ENCODE measurements at regions not wholly inside any gene's neighbourhood (a gene's known extent, or its start where the extent isn't known, plus 50 kb on each side); places are given as distances from the start of the nearest gene placed in this dataset.

DNA sequence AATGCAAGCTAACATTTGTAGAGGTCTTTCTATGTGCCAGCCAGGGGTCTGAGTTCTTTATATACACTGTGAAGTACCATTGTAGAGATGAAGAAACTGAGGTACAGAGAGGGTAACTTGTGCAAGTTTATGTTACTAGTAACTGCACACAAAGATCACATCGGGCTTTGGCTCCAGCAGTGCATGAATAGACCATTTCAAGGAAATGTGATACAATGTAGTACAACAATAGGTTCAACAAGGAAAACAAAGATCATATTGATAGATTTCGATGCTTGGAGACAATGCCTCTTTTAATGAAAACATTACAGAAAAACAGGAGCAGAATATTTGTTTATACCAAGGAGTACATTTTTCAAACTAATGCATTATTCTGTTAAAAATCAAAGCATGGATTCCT lies 115.3 kb downstream of the POLR2M start:
- ATAC-seq, result no peak
- no peak for DNase-seq (ENCODE audit: low spot score)

DNA sequence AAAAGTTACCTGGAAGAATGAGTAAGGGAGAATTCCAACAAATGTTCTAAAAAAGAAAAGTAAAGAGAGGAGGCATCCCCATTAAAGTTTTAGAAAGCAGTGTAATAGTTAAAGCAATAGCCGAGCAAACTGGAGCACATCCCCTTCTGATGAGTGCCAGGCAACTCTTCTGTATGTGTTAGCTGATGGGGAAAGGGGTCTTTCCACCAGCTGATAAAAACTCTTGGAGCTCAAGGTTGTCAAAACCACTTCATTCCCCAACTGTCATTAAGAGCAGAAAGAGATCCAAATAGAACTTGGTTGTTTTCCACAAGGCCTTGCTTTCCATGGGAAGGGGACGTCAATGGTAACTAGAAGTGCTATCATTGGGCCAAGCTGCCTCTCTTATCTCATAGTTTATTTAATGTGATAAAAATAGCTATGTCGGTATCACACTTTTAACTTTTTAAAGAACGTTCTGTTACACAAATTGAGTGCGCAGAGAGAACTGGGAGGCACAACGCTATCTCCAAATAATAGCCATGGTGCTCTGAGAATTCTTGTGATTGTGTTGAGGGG lies 116.9 kb downstream of the POLR2M start:
- ATAC-seq (peak; percentile 20), DNase-seq (ENCODE audit: low spot score) (no peak)

DNA sequence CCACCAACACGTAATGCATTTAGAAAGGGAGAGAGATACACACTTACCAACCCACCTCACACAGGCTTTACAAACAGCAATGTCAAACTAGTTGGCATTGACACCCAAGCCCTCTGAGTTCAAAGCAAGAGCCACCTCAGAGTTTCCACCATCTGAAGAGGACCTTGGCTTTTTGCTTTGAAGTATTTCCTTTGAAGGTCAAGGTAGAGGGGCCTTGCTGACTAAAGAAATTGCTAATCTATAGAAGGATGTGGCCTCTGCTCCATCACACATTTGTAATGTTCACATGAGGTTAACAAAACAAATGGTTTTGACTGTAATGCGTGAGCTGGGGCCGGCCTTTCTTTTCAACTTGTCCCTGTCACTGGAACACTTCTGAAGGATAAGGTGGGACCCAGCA lies 117.7 kb downstream of the POLR2M start:
- DNase-seq (ENCODE audit: low spot score) (no peak), ATAC-seq (no peak)

DNA sequence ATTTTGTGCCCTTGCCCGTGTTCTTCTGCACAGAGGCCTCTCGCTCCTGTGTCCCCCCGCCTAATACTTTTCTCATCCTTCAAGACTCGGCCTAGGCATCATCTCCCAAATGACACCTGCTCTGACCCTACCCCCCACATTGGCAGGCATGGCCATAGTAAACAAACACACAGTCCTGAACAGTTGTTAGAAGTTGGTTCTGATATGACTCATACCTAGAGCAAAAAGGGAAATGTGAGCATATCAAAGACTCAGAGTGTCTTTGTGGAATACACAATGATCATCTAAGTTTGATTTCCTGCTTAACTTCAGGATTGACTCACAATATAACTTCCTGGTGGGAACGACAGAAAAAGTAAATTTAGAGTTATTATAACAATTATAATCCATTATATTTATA lies 120.5 kb downstream of the POLR2M start:
- DNase-seq (ENCODE audit: low spot score), result no peak
- no peak for ATAC-seq

DNA sequence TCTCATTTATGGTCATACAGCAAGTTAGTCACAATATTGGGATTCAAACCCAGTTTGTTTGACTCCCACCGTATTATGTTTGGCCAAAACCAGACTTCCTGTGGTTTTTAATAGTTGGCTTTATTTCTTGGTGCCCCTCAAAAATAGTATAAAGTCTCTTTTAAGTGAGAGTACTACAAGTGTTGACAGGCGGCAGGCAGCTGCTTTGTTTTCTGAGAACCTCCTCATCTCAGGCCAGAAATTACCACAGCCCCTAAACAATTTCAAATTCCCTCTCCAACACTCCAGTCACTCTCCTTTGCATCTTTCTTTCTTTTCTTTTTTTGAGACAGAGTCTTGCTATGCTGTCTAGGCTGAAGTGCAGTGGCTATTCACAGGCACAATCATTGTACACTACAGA lies 121.5 kb downstream of the POLR2M start:
- ATAC-seq, result no peak
- DNase-seq (ENCODE audit: low spot score), result no peak

DNA sequence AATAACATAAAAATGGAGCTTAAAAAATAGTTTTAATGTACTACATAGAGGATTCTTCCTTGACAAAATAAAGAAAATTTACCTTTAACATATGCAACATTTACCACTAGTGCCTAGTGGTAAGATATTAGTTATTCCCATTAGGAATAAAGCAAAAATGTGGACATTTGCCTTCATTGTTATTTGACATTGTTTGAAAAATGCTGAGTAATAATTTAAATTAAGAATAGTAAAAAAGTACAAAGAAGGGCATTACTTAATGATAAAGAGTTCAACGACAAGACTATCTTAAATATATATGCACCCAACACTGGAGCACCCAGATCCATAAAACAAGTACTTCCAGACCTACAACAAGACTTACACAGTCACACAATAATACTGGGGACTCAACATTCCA lies 125.7 kb downstream of the POLR2M start:
- ATAC-seq (no peak), DNase-seq (ENCODE audit: low spot score) (no peak)

DNA sequence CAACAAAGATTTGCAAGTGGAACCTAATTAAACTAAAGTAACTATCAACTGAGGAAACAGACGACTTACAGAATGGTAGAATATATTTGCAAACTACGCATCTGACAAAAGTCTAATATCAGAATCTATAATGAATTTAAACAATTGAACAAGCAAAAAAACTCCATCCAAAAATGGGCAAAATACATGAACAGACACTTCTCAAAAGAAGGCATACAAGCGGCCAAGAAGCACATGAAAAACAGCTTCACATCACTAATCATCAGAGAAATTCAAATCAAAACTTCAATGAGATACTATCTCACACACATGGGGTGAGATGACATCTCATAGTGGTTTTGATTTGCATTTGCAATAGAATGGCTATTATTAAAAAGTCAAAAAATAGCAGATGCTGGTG lies 128.6 kb downstream of the POLR2M start:
- DNase-seq (ENCODE audit: low spot score) (no peak), ATAC-seq (no peak)

DNA sequence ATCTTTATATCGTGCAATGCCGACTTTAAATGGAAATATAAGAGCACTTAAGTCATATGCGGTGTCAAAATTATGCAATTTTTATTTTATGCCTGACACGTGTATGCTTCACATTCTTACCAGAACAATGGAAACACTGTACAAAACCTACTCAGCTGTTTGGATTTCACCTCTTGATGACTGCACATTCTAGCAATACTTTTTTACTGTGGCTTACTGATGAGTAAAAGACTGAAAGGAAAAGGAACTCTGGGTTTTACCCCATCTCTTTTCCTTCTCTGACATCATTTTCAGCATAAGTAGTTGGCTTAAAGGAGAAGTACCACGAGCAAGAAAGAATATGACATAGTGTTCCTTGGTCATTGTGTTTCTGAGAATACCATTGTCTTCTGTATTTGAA lies 142.8 kb downstream of the POLR2M start:
- no peak for ATAC-seq
- DNase-seq (ENCODE audit: low spot score), result no peak

DNA sequence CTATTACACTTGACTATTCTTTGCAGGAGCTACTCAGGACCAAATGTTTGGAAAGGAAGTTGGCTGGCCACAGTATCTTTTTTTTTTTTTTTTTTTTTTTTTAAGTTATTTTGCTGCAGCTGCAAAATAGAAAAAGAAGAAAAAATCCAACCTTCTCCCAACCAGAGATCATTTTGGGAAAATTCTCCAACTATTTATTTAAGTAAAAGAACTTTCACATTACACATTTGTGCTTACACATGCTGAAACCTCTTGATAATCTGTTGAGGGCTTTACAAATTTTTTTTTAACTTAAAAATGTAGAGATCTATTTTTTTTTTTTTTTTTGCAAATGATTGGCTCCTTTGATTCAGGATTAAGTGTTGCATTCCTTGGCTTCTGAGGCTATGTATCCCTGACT lies 148.0 kb downstream of the POLR2M start:
- ATAC-seq, result no peak
- no peak for DNase-seq (ENCODE audit: low spot score)

DNA sequence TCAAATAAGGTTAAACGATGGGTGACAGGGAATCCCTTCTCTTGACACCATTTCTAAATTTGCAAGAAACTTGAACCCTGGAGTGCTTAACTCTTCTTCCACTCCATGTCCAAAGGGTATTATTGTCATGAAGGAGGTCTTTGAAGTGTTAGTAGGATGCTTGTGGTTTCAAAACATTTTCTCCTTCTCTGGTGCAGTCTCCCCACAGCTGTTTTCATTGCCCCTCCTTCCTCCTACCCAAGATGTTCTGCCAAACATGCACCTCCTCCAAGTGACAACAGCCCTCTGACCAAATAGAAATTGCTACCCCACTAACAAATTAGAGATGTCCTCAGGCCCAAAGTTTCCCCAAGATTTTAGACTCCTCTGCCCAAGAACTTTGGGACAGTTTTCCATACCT lies 151.4 kb downstream of the POLR2M start:
- DNase-seq (ENCODE audit: low spot score) (no peak), ATAC-seq (no peak)

DNA sequence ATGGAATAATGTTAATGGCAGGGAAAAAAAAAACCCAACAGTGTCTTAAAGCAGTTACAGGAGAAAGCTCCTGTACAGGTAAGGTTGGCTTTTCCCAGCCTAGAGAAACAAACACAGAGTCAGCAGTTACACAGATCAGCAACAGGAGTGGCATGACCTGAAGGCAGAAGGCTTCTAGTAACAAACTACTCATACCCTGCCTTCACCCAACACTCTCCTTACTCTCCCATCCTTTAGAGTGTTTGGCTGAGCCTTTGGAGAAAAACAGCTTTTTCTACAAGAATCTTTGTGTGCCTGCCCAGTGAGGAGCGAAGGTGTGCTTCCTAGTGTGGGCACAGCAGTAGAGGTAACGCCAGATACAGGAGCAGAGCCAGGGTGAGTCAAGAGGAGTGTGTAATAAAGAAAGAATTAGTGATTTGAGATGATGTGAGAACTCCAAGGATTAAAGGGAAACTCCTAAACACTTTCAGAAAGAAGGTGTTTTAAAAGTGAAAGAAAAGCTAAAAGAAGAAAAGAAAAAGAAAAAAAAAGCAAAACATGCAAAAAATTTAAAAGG lies 152.7 kb downstream of the POLR2M start:
- DNase-seq (ENCODE audit: low spot score) (no peak), ATAC-seq (no peak)

DNA sequence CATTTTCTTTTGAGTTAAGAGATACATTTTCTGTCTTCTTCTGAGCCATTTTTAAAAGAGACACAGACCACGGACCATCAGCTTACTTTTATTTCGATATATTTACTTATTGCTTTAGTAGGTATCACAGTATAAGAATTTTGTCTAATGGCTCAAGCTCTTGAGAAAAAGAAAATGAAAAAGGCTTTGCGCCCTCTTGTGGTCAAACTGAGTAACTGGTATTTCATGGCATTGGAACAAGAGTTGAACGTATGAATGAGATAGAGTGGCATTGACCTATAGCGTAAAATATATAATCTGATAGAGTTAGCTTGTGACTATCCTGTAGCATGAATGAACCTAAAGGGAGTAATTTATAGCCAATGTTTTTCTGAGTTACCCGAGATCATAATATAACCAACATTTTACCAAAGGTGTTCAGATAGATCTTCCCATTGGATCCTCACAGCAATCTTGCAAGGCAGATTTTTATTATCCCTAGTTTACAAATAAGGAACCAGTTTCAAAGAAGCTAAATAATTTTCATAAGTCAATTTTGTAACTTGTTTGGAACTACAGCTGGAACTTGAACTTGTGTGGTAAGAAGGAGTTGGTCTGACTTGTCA lies 154.6 kb downstream of the POLR2M start:
- no peak for DNase-seq (ENCODE audit: low spot score)
- ATAC-seq, result peak; percentile 84

DNA sequence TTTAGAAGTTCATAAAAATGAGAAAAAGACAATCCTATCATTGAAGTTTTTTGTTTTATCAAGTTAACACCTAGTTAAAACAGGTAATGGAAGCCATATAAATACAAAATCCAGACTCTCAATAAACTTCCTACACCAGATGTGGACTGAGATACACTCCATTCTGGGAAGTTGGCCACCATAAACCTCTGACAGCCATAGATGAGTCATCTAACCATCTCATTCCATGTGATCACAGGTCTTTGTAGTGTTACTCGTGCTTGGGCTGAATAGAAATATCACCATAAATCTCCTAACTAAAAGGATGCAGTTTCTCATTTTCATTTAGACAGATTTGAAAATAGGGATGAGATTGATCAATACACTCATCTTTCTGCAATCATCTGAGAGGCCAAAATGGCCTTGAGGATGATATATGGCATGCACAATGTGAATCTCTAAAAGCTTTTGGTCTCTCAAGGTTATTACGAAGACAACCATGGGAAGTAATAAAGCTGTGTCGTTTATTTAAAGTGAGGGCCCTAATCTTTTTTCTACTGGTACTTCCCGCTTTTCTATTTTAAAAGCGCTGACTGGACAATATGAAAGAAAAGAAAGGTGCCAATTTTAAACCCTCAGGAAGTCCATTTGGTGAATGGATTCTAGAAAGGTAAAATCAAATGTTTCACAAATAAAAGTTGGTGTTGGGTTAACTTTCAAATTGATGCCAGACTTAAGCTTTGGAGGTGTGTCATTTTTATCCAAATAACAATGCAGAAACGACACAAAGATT lies 155.5 kb downstream of the POLR2M start:
- ATAC-seq, result no peak
- DNase-seq (ENCODE audit: low spot score), result no peak

DNA sequence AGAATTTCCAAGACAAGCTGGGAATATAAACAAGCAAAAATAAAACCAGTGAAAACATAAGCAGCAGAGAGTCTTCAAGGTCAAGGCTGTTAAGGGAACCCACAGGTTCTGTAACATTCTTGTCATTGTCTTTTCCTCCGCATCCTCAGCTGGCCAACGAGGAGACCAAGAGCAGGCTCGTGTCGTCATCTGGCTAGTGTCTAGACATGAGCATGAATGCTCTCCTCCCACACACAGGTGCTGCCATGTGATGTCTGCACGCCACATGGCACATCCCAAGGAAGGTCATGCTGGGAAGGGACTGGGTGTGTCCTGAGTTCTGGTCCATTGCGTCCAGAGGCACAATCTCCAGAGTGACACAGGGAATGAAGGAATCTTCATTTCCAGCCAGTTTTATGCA lies 156.2 kb downstream of the POLR2M start:
- no peak for DNase-seq (ENCODE audit: low spot score)
- ATAC-seq, result no peak

DNA sequence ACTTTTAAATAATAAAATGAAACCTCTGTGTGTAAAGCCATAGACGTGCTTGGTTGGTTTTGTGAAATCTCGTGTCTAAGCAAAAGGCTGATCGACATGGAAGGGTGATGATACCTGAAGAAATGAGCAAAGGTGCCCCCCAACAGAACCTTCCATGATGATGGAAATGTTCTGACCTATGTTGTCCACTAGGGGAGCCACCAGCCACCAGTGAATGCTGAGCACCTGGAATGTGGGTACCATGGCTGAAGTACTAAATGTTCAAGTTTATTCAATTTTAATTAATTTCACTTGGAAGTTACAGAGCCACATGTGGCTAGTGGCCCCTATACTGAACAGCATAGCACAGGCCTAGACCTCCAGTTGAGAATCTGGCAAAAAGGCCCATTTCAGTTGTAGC lies 158.8 kb downstream of the POLR2M start:
- peak; percentile 47 for ATAC-seq
- DNase-seq (ENCODE audit: low spot score), result no peak

DNA sequence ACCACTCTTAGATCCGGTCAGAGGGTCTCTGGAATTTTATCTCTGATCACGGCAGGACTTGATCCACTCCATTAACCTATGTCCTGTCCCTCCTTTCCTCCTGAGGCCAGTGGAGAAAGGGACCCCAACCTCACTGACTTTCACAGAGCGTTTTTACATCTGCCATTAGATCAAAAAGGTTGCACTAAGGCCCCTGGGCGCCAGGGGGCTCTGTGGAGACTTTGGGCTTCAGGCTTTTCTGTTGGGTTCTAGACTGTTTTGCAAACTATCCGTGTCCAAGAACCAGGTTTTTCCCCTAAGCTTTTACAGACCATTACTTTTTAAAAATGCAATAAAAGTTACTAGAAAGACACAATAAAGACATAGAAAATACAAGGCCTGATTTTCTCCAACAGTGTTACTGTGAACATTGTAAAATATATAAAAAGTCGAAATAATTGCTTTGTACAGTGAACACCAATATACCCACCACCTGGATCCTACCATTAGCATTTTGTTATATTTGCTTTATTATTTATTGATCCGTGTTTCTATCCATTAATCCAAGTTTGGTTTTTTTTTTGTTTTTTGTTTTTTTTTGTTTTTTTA lies 159.7 kb downstream of the POLR2M start:
- ATAC-seq, result peak; percentile 94
- DNase-seq (ENCODE audit: low spot score), result peak; percentile 68

DNA sequence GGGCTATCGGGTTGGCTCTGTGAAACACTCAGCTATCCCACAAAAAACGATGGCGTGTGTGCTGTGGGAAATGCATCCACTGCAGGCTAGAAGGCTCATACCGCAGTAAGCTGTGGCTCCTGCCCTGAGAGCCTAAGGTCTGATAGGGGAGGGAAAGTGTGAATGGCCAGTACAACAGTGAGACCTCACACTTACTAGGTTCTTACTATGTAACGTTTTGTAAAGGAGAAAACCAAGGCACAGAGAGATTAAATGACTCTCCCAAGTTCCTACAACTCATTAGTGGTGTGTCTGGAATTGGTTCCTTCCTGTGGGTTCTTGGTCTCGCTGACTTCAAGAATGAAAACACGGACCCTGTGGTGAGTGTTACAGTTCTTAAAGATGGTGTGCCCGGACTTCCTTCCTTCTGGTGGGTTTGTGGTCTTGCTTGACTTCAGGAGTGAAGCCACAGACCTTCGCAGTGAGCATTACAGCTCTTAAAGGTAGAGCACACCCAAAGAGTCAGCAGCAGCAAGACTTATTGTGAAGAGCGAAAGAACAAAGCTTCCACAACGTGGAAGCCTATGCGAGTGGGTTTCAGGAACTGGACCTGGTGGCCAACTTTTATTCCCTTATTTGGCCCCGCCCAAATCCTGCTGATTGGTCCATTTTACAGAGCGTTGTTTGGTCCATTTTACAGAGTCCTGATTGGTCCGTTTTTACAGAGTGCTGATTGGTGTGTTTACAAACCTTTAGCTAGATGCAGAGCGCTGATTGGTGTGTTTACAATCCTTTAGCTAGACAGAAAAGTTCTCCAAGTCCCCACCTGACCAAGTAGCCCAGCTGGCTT lies 161.7 kb downstream of the POLR2M start:
- ATAC-seq (no peak), DNase-seq (ENCODE audit: low spot score) (no peak)

DNA sequence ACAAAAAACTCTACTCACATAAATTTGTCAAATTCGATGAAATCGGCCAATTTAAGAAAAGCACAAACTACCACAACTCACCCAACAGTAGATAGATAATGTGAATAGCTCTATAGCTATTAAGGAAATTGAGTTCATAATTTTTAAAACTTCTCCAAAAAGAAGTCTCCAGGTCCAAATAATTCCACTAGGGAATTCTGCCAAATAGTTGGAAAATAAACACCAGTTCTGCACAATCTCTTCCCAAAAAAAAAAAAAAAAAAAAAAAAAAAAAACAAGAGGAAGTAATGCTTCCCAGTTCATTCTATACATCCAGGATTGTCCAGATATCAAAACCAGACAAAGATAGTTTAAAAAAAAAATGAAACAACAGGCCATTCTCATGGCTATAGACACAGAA lies 164.2 kb downstream of the POLR2M start:
- no peak for ATAC-seq

DNA sequence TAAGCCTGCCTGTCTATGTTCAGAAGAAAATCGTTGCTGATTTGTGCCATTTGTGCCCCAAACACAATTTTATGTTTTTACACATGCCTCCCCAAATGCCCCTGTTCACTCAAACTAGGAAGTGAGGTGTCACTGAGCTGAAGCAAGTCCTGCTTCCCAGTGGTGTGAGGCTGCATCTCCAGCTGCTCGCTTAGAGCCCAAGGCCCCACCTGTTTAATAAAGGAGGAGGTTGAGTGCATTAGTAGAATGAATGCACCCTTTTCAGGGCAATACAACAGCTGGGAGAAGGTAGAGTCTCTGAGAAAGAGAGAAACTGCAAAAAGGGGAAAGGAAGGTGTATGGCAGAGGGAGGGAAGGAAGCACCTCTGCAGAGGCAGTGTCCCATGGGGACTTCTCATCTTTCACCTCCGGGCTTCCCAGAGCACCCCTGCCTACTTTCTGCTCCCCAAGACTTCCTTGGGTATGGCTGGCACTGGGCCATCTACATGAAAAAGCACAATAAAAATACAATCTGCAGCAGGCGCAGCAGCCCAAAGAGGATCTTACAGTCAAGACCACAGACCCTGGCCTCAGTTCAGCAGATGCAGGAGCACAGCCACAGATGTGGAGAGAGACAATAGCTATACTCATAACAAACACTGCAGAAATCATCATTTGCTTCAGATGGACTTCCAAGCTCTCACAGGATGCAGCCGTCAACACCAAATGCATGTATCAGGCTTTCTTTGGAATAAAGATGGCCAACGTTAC lies 165.9 kb downstream of the POLR2M start:
- no peak for DNase-seq (ENCODE audit: low spot score)
- ATAC-seq, result no peak

More for the DNA sequence above, 164.2 kb downstream of the POLR2M start:
- DNase-seq (ENCODE audit: low spot score), result no peak

DNA sequence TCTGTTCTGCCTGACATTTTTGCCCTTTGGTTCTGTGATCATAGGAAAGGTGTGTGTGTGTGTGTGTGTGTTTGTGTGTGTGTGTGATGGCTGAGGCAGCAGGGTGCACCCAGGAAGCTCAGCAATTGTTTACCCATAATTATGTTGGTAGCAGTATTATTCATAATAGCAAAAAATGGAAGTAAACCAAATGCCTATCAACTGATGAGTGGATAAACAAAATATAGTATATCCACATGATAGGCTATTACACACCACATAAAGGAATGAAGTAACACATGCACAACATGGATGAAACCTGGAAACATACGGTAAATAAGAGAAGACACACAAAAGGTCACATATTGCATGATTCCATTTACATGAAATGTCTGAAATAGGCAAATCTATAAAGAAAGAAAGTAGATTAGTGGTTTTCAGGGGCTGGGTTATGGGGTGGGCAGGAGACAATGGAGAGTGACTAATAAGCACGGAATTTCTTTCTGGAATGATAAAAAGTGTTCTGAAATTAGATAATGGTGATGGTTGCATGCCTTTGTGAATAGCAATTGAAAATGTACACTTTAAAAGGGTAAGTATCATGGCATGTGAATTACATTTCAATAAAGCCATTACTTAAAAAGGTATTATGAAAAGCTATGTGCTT lies 167.2 kb downstream of the POLR2M start:
- DNase-seq (ENCODE audit: low spot score) (no peak), ATAC-seq (no peak)

All from left lobe of liver (tissue), 2 donors.